ENCODE measurements at regions not wholly inside any gene's neighbourhood (a gene's known extent, or its start where the extent isn't known, plus 50 kb on each side); places are given as distances from the start of the nearest gene placed in this dataset.

GRCh38 chr15:29390051-29390450, 120.4 kb upstream of the NSMCE3 start:
- no peak for TF ChIP-seq ZNF565 (CRISPR knock-in tag; conservative IDR thresholded peaks at IDR 0.05; ENCODE audit: low read depth)
- no peak for TF ChIP-seq RARB (CRISPR knock-in tag; IDR thresholded peaks at IDR 0.05)
- no peak for TF ChIP-seq ISL1 (CRISPR knock-in tag; IDR thresholded peaks at IDR 0.05)
- no peak for TF ChIP-seq GLIS3 (CRISPR knock-in tag; IDR thresholded peaks at IDR 0.05)

All from SK-N-SH treated with all-trans-retinoic acid at 6 μM for 48 hours (cell line).